HG02610 (cell line): ENCODE measurements at regions not wholly inside any gene's neighbourhood (a gene's known extent, or its start where the extent isn't known, plus 50 kb on each side); places are given as distances from the start of the nearest gene placed in this dataset.
"Not testable (repeated sequence)": the region's sequence is repeated elsewhere in the genome, so short reads cannot be mapped to it uniquely, and the experiment has no call there.

ENCODE experiments used
- ATAC-seq: cut with Tn5 transposase; IDR thresholded peaks from one replicate; pipeline ENCODE4 v1.9.1; 2021; ENCODE audit warnings: mild to moderate bottlenecking, moderate library complexity; ENCODE audit not compliant: unreplicated experiment

DNA sequence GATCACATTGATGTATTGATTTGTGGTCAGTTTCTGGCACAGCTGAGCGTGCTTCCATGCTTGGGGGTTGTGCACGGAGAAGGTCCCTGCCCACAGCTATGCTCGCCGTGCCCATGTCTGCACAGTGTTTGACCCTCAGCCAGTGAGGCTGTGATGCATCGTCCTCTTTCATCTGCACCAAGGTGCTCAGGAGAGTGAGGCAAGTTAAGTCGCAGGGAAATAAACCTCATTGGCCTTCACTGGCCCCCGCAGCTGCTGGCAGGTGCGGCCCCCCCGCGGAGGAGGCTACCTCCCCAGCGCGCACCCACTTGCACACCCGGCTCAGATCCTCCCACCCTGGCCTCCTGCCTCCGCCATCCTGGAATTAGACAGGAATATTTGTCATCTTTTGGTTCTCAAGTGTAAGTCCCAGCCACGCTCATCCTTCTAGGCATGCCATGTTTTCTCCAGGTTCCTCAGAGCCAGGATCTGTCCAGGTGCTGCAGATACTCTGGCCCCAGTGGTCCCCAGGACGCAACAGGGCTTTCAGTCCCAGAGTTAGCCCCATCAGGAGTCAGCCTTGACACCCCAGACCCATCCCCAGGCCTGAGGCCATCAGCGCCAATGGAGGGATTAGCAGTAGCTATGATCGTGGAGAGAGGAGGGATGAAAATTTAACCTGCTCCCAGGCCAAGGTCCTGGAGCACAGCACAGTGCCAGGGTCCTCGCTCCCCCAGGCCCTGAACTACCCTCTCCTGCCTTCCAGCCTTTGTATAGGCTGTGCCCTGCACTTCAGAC is 93.7 kb downstream of the OAT start:
- no peak for ATAC-seq

DNA sequence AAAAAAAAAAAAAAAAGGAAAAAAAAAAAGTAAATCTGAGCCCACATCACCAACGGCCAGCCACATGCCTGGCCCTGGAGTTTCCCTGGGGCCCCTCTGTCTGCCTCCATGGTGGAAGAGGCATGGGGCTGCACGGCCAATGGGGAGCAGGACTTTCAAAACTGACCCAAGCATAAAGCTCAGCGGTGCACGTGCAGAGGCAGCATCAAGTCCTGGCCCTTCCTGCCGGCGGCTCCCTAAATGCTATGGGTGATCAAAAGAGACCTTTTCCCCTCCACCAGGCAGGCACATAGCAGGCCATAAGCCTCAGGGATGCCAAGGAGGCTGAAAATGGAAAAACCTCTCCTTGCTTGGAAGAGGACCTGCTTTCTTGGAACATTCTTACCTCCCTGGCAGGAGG is 94.3 kb downstream of the OAT start:
- ATAC-seq = no peak

DNA sequence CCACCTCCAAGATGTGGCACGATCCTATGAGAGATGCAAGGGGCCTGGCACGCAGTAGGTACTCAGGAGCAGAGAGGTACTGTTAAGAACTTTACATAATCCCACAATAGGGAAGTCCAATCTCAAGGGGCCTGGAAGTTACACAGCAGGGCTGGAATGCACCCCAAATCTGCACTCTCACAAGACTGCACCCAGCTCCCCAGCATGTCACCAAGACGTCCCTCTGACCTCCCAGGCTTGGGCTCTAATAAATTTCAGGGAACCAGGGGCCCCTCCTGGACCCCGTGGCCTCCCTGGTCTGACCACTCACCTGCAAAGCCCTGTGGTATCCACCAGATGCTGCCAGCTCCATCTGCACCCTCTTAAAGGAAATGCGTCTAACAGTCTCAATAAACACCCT is 94.9 kb downstream of the OAT start:
- ATAC-seq = no peak

DNA sequence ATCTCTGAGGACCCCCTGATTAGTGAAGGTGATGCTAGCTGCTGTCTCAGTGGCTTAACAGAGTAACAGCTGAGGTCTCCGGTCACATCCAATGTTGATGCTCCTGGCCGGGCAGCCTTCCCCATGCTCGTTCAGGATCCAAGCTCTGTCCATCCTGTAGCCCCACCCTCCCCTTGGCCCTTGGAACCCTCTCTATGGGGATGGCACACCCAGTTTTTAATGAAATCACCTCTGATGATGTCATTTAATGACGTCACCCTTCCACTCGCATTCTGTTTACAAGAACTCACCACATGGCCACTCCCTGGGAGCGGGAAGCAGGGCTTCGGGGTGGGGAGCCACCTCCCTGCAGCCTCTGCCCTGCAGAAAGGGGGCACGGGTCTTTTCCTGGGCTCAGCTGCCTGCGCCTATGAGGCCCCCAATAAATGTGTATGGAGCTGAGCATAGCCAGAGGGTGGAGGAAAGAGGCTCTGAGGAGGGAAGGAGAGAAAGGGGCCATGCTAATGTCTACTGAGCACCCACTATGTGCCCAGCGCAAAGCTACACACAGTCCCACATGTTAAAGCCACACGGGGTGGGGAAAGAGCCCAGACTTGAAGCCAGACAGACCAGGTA is 95.5 kb downstream of the OAT start:
- no peak for ATAC-seq

DNA sequence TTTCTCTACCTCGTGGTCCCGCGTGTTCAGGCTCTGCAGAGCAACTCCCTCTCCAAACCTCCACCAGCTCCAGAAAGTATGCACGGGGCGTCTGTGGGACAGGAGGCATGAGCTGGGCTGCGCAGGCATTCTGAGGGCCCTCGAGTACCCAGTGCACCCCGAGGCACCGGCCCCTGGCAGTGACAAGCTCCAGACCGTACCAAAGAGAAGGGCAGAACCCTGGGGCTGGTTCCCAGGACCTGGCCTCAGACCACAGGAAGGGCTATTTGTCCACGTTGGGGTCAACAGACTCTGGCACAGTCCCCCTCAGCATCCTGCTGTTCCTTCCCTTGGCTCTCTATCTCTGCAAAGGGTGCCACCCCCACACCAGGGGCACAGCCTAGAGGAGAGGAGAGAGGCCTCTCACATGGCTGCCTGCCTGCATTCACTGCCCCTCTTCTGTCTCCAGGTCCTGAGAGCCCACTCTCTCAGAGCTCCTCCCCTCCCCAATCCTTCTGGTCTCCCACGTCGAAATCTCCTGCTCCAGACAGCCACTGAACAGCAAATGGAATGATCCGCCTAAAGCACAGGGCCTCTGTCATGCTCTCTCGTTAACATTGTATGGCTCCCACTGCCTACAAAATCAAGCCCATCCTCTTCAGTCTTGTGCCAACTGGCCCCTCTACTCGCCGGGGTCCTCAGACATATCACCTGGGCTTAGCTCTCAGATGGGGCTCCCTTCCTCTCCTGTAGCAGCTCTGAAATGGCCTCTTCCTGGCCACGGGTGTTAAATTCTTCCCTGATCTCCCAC is 96.3 kb downstream of the OAT start:
- no peak for ATAC-seq

DNA sequence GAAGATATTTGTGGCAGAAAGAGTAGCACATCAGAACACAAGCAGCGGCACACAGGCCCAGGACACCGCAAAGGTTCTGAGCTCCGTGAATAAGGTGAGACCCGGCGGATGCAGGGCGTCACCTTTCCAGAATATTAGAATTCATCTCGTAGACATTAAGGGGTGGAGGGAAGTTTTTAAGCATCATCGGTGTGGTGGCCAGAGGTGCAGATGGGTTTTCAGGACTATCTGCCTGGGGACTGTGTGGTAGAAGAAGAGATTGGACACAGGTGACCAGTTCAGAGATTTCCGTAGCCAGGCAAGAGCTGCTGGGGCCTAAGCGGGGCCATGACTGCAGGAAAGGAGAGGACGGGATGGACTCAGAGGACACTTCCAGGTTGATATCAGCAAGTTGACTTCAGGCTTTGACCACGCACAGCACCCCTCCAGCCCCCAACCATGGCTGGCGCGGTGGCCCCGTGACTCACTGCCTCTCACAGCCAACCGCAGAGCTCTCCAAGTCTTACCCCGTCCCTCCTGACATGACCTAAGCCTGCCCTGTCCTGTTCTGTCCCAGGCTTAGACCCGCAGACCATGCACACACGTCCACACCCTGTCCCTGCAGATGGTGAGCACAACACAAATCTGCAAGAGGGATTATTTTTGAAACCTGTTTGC is 97.2 kb downstream of the OAT start:
- no peak for ATAC-seq

DNA sequence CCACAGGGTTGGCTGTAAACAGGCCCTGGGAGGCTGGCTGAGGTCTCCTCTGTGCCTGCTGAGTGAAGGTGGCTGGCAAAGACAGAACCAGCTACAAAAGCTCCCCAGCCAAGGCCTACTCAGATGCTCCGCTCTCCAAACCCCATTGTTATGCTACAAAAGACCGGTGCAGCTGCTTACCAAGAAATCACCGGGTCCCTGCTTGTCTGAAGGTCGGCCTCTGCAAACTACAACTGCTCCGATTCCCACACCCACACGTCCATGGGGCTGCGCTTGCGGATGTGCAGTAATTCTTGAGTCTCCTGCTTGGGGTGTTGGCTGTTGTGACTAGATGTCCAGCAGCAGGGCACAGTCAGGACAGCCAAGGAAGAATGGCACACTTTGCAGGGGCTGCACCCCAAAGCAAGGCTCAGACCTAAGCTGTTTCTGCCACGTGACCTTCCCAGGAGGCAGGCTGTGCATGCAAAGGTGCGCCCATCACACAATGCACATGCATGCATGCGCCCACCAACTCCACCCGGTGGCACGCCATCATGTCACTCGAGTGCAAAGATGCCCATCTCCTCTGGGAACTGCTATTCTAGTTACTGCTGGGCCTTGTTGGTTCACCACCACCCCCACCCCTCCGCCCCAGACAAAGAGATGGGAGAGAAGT is 97.8 kb downstream of the OAT start:
- ATAC-seq = no peak

DNA sequence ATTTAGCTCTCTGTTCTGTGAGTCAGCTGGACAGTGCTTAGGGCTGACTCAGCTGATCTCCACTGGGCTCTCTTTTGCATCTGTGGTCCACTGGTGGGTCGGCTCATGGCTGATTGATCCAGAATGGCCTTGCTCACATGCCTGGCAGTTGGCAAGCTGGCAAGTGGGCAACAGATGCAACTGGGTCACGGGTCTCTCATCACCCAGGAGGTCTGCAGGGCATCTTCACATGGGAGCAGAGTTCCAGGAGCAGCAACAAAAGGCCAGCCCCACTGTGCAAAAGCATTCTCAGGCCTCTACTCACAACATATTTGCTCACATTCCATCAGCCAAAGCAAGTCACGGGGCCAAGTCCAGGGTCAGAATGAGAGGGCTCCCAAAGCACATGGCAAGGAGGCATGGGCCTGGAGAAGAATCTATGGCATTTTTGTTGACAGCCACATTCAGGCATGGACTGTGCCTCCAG is 98.8 kb downstream of the OAT start:
- ATAC-seq = no peak

DNA sequence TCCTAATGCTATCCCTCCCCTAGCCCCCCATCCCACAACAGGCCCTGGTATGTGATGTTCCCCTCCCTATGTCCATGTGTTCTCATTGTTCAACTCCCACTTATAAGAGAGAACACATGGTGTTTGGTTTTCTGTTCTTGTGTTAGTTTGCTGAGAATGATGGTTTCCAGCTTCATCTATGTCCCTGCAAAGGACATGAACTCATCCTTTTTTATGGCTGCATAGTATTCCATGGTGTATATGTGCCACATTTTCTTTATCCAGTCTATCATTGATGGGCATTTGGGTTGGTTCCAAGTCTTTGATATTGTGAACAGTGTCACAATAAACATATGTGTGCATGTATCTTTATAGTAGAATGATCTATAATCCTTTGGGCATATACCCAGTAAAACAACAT is 99.2 kb downstream of the OAT start:
- ATAC-seq = not testable (repeated sequence)

DNA sequence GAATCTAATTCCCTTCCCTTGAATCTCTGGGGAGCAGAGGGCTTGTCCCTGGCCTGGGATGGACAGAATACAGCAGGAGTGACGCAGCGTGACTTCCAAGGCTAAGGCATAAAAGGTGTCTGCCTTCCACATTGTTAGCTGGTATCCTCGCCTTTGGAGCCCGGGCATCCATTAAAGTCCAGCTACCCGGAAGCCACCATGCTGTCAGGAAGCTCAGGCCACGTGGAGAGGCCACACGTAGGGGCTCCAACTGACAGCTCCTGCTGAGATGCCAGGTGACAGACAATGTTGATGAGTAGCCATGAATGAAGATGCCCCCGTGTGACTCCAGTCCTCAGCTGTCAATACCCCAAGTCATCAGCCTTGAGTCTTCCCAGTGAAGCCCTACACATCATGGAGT is 99.9 kb downstream of the OAT start:
- ATAC-seq = no peak

DNA sequence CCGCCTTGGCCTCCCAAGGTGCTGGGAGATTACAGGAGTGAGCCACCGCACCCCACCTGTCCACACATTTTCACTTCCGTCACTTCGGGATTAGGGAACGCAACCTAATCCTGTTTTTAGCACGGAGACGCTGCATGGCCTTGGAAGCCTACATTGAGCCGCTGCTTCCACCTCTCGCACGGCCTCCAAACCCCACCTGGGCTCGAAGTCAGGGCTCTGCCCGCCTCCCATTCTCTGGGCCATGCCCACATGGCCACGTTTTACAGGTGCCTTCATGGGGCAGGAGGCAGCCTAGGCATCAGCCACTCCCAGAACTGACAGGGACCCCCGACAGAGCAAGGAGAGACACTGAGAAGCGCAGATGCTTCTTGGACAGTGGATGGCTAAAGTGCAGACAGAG is 100.6 kb downstream of the OAT start:
- no peak for ATAC-seq

DNA sequence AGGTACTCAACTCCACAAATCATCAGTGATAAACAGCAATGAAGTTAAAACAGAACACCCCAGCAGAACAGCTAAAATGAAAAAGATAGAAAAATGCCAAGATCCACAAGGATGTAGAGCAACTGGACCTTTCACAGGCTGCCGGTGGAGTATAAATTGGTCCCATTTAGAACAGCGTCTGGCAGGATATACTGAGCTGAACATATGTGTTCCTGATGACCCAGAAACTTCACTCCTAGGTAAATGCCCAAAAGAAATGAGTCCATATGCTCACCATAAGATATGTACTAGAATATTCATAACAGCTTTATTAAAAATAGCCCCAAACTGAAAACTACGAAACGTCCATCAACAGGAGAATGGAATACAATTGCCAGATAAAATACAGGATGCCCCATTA is 102.4 kb downstream of the OAT start:
- no peak for ATAC-seq

DNA sequence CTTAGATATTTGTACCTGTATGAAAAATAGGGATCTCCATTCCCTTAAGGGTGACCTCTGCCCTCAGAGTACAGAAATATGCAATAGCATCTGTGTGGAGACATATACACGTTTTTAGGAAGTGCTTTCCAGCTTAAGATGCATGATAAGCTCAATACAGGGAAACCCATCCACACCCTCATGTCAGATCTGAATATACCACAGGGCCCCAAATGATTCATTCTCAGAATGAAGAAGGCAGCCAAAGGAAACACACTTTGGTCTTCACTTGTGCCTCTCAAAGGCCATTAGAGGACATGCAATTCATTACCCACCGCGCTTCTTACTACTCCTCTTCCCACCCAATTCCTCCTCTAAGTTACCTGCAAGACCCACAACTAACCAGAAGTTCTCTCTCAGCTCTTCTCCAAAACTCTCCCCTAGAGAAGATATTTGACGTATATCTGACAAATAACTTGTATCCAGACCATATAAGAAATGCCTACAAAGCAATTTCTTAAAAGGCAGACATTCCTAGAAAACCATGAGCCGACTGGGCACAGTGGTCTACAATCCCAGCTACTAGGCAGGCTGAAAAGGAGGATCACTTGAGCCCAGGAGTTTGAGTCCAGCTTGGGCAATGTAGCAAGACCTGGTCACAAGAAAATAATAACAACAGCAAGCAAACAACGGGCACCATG is 103.0 kb downstream of the OAT start:
- no peak for ATAC-seq

DNA sequence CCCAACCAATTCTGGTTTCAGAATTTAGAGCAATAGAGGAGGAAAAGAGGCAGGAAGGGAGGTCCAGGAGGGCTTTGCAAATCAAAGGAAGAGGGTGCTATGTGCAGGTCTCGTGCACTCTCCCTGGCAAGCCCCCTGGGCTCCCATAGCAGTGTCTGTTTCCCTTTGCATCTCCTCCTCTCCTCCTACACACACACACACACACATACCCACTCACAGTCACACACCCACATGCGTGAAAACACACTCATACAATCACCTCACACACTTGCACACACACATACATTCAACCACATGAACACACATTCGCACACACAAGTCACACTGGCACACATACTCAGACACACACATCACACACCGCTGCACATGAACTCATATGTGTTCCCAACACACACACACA is 105.3 kb downstream of the OAT start:
- no peak for ATAC-seq

DNA sequence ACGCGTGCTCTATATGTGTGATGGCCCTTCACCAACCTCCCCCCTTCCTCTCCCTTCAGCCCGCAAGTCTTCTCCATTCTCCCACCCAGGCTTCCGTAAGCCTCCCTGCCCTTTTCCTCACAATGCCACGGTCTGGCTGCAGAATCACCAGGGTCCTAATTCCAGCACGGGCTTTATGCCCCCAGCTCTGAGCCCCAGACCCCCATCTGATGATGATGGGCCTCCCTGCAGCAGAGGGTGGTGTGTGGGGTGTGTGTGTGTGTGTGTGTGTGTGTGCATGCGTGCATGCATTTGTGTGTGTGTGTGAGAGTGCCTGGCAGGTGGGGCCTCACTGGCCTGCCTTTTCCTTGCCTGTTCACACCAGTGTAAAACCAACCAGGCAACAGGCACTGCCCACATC is 109.9 kb downstream of the OAT start:
- no peak for ATAC-seq

DNA sequence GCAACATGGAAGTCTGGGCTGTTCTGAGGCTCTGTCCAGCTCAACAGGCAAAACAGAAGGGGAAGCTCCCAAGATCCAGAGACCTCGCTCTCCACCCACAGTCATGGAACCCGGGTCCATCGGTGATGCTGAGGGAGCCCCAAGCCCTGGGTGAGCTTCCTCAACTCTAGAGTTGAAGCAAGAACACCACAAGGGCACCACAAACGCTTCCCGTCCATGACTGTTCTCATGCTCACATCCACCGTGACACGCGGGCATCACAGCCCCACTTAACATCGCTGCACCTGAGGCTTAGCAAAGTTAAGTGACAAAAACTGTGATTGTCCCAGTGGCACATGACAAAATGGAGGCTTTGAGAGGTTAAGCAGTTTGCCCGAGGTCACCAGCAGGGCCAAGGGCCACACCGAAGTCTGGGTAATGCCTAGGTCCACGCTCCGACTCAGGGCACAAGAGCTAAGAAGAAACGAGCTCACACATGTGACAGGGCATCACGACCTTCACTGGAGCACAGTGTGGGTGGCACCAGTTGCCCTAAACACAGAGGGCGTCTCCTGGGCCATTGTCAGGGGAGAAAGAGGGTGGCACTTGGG is 110.6 kb downstream of the OAT start:
- no peak for ATAC-seq

DNA sequence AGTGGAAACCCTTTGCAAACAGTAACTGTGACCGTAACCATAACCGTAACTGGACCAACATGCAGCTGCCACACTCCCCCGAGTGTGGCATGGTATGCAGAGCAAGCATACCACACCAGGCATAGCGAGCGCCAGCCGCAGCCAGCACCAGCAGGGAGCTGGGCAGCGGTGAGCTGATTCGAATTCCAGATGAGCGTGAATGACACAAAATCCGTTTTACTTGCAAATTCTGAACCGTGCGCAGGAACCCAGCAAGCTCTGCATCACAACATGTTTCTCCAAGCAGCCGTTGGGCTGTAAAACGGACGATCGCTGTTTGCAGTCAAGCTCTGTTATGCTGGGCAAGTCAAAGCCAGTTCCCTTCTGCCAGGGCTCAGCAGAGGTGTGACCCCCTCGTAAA is 111.1 kb downstream of the OAT start:
- ATAC-seq = no peak

DNA sequence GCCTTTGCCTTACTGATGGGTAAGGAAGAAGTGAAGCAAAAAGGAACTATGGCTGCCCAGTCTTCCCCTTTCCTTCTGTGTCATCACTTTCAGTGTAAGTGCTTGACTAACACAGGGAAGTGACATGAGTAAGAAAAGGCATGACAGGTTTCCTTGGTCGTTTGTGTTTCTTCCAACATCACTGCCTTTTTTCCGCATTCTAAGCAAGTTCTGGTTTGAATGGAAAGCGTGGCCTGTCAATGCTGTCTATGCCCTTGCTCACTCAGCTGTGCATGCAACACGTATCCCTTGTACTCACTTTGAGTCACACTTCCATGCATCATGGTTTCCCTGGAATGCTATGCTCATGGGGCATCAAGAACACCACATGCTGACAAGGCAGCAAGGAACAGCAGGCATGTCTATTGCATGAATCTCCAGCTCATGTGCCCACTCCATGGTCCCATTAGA is 111.8 kb downstream of the OAT start:
- ATAC-seq = no peak

DNA sequence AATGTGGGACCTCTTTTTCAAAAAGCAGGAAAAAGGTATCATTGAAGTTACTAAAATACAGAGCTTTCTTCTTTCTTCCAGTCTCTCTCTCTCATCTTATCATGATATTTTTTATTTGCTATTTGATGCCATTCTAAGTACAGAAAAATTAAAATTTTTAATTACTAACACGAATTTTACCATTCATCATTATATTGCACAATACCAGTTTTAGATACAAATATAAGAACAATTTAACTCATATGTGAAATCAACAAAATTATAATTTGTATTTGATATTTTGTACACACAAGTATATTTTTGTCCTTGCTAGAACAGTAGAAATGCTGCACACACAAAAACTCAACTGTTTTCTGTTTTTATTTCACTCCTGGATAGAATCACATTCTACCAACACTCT is 112.2 kb downstream of the OAT start:
- ATAC-seq = no peak

DNA sequence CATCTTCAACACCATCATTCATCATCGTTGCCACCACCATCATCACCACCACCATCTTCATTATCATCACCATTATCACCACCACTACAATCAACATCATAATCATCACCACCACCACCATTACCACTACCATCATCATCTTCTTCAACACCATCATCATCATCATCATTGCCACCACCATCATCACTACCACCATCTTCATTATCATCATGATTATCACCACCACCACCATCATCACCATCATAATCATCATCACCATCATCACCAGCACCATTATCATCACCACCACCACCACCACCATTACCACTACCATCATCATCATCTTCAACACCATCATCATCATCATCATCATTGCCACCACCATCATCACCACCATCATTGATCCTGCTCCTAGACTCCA is 112.7 kb downstream of the OAT start:
- ATAC-seq = no peak
